GM19372 (cell line): ENCODE measurements at regions not wholly inside any gene's neighbourhood (a gene's known extent, or its start where the extent isn't known, plus 50 kb on each side); places are given as distances from the start of the nearest gene placed in this dataset.

Experiments
- ATAC-seq: cut with Tn5 transposase; IDR thresholded peaks from one replicate; pipeline ENCODE4 v1.9.1; 2021; ENCODE audit warnings: mild to moderate bottlenecking, low read depth, moderate library complexity; ENCODE audit not compliant: unreplicated experiment

- no peak for ATAC-seq
These were observed 52.8 kb upstream of the SV2C start for GRCh38 chr5:76030343-76030742.

GRCh38 chr5:76029739-76030138 lies 53.4 kb upstream of the SV2C start:
- ATAC-seq: no peak

- no peak for ATAC-seq
These were observed 57.4 kb upstream of the SV2C start for GRCh38 chr5:76025790-76026189.

- no peak for ATAC-seq
These were observed 58.1 kb upstream of the SV2C start for GRCh38 chr5:76025069-76025468.

- no peak for ATAC-seq
These were observed 60.6 kb upstream of the SV2C start for GRCh38 chr5:76022611-76023010.

GRCh38 chr5:76021936-76022584 lies 61.1 kb upstream of the SV2C start:
- ATAC-seq: no peak

- no peak for ATAC-seq
These were observed 66.9 kb upstream of the SV2C start for GRCh38 chr5:76016258-76016657.

- no peak for ATAC-seq
These were observed 69.2 kb upstream of the SV2C start for GRCh38 chr5:76014005-76014404.

- no peak for ATAC-seq
These were observed 75.3 kb upstream of the SV2C start for GRCh38 chr5:76007904-76008303.

- ATAC-seq: no peak
These were observed 82.6 kb upstream of the SV2C start for GRCh38 chr5:76000582-76000981.

- no peak for ATAC-seq
These were observed 89.3 kb upstream of the SV2C start for GRCh38 chr5:75993643-75994520.

GRCh38 chr5:75993183-75993582 lies 90.0 kb upstream of the SV2C start:
- ATAC-seq: no peak

GRCh38 chr5:75992753-75993152 lies 90.4 kb upstream of the SV2C start:
- no peak for ATAC-seq

- no peak for ATAC-seq
These were observed 98.1 kb upstream of the SV2C start for GRCh38 chr5:75985077-75985476.

- ATAC-seq: no peak
These were observed 107.7 kb upstream of the SV2C start for GRCh38 chr5:75975496-75975895.

GRCh38 chr5:75965292-75965691 lies 117.9 kb upstream of the SV2C start:
- ATAC-seq: no peak

- ATAC-seq: peak; percentile 68
These were observed 119.2 kb upstream of the SV2C start for GRCh38 chr5:75964008-75964407.

- ATAC-seq: no peak
These were observed 119.6 kb upstream of the SV2C start for GRCh38 chr5:75963554-75963953.

- no peak for ATAC-seq
These were observed 121.4 kb upstream of the SV2C start for GRCh38 chr5:75961818-75962217.

- no peak for ATAC-seq
These were observed 123.1 kb upstream of the SV2C start for GRCh38 chr5:75960129-75960528.

GRCh38 chr5:75952963-75953362 lies 130.2 kb upstream of the SV2C start:
- no peak for ATAC-seq

GRCh38 chr5:75952291-75952690 lies 130.9 kb upstream of the SV2C start:
- no peak for ATAC-seq
